A673 (cell line): ENCODE measurements at regions not wholly inside any gene's neighbourhood (a gene's known extent, or its start where the extent isn't known, plus 50 kb on each side); places are given as distances from the start of the nearest gene placed in this dataset.

ENCODE experiments used
- EZH2 ChIP-seq: fragments of 200-600 bp; sonication (generic); IDR thresholded peaks from 2 replicates; pipeline ENCODE4 v1.6.1; 2017; ENCODE audit warnings: borderline replicate concordance, low read depth, mild to moderate bottlenecking, mixed read lengths, antibody characterized with exemption, low read length; ENCODE audit not compliant: poor library complexity, severe bottlenecking
- TF ChIP-seq, protein P1 (sequence below): fragments of 300-800, 200-600 bp; sonication (generic); conservative IDR thresholded peaks from 2 replicates; pipeline ENCODE4 v1.5.1; 2017; ENCODE audit warnings: low read depth, mild to moderate bottlenecking, antibody characterized with exemption, low read length, moderate library complexity, mixed read lengths

DNA sequence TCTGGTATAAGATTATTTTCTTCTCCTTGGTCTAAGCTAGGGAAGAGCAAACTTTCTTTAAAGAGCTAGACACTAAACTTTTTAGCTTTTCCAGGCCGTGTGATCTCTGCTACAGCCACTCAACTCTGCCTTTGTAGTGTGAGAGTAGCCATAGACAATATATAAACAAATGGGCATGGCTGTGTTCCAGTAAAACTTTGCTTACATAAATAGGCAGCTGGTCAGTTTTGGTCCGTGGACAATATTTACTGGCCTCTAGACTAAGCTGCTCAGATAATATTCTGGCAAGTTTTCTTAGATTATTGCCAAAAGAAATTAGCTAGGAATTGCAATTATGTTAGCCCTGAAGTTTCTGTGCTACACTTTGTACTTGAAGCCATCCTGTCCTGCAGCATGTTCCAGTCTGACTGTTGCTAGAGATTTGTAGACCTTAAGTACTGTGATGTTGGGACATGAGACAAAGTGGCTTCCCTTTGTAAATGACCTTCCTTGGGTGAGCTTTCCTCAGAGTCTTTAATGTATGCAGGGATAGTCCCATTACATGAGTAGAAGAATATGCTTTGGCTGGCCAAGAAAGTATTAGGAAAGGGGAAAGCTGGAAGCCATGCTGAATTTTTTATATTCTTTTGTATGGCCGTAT is 126.9 kb downstream of the SOX11 start:
- TF ChIP-seq, protein P1, sequence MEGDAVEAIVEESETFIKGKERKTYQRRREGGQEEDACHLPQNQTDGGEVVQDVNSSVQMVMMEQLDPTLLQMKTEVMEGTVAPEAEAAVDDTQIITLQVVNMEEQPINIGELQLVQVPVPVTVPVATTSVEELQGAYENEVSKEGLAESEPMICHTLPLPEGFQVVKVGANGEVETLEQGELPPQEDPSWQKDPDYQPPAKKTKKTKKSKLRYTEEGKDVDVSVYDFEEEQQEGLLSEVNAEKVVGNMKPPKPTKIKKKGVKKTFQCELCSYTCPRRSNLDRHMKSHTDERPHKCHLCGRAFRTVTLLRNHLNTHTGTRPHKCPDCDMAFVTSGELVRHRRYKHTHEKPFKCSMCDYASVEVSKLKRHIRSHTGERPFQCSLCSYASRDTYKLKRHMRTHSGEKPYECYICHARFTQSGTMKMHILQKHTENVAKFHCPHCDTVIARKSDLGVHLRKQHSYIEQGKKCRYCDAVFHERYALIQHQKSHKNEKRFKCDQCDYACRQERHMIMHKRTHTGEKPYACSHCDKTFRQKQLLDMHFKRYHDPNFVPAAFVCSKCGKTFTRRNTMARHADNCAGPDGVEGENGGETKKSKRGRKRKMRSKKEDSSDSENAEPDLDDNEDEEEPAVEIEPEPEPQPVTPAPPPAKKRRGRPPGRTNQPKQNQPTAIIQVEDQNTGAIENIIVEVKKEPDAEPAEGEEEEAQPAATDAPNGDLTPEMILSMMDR = no peak
- TF ChIP-seq EZH2 = no peak
